A172 (cell line): ENCODE measurements at regions not wholly inside any gene's neighbourhood (a gene's known extent, or its start where the extent isn't known, plus 50 kb on each side); places are given as distances from the start of the nearest gene placed in this dataset.
"Not testable (repeated sequence)": the region's sequence is repeated elsewhere in the genome, so short reads cannot be mapped to it uniquely, and the experiment has no call there.

Experiments
- DNase-seq: peaks from one replicate; pipeline ENCODE4 v3.0.0-alpha.2; 2015; ENCODE audit warnings: low spot score

DNA sequence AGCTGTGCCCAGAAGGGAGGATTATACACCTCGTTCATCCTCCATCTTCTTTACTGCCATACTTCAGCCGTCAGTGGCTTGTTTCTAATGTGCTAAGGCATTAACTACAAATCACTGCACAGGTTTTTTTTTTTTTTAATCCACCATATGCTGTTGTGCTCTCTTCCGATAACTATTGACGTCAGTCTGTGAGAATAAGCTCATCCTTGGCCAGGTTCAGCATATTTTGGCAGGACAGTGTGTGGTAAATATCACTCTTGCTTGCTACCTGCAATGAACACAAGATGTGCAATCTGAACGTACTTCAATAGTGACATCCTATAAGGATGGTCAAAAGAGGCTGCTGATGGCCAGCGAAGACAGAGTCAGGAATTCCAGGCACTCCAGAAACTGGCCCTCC lies 2030.7 kb upstream of the PCDH20 start:
- no peak for DNase-seq

- not testable (repeated sequence) for DNase-seq
These were observed 2028.6 kb upstream of the PCDH20 start for GRCh38 chr13:63444225-63444624.

DNA sequence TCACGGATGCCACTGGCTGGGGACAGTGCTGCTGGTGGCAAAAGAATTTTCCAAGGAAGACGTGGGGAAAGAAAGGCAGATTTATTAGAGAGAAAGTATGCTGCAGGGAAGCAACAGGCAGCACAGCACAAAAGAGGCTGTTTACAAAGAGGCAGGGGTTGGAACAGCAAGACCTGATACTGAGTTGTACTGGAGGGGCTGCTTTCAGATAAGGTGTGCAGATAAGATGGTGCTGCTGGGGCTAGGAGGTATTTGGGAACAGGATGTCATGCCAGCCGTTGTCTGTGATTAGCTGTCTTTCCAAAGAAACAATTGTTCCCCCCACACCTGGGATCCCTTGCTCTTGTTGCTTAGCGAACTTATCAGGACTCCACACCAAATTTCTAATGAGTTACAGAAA lies 2023.3 kb upstream of the PCDH20 start:
- no peak for DNase-seq

DNA sequence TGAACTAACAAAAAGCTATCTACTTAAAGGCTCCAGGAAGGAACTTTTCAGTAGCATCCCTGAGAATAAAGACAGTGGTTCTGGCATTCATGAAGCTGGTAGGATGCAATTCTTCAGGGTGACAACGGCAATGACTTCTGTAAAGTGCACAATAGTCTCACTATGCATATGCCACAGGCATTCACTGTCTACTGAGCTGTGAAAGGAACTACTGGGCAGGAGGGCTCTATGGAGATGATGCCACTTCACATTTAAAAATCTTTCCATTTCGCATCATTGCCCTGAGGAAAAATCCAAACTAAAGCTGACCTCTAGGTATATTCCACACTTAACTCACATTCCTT lies 2020.6 kb upstream of the PCDH20 start:
- DNase-seq, result no peak

DNA sequence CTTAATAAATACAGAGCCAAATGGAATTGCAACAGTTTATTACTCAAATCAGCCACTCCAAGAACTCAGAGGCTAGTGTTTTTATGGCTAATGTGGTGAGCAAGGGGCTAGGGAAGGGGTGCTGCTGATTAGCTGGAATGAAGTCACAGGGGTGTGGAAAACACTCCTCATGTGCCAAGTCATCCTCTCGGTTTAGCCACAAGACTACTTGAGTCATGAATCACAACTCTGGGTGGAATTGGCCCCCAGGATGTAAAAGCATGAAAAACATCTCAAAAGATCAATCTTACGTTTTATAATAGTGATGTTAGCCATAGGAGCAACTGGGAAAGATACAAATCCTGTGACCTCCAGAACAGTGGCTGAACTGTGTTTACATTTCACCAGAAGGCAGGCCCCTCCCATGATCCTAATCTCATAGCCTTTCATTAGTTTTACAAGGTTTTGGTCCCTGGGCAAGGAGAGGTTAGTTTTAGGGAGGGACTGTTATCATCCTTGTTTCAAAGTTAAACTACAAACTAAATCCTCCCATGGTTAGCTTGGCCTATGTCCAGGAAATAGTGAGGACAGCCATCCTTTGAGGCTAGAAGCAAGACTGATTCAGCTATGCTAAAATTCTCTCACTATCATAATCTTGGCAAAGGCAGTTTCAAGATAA lies 2020.1 kb upstream of the PCDH20 start:
- peak; percentile 96 for DNase-seq

DNA sequence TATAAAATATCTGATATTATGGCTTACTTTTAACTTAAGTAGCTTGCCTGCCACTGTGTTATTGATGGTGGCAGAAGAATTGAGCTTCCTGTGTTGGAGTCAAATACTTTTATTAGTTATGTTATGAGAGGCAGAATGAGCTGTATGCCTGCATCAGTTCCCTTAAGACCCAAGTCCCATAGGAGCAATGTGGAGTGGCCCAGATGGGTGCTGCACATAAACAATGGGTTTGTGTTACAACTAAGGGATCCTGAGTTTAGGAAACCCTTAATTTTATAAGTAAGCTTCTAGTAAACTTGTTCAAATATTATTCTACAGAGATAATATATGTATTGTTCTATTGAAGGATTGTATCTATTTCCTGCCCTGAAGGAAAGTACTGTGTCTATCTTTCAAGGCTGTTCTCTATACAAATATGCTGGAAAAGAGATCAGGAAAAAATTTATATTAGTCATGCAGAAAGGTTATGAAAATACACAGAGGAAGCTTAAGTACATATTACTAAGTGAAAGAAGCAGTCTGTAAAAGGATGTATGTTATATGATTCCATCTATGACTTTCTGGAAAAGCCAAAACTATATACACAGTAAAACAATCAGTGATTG lies 2018.0 kb upstream of the PCDH20 start:
- DNase-seq, result no peak

- no peak for DNase-seq
These were observed 2011.5 kb upstream of the PCDH20 start for GRCh38 chr13:63427170-63427569.

DNA sequence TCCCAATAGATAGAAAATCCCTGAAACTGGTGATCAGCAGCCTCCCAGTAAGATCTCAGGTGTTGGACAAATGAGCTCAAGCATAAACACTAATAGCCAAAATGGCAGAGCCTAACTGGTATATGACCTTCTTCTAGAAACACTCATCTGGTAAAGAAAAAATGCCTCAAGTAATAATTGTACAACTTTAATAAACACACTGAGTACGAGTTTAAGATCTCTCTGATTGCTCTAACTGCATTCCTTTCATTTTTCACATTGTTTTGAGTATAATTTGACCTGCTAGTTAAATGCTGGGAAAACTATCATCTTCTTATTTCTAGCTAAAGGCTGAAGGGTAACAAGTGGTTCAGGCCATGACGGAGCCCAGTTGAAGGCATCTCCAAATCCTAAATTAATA lies 2009.5 kb upstream of the PCDH20 start:
- peak; percentile 39 for DNase-seq

DNA sequence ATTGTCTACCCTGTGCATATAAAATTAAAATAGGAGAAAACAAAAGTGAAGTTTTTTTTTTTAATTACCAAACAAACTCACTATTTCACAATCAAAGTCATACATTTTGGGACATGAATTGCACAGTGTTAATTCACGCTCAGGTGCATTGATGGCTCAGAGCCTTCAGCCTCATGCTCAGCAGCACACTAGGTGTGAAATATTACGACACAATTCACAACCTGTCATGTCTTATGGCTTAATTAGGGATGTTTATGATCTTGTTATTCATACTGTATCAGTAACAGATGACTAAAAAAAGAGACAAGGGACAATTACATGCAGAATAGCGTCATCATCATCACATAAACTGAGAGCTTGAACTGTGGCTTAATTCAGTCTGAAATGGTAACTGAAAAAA lies 2005.5 kb upstream of the PCDH20 start:
- no peak for DNase-seq

GRCh38 chr13:63420685-63421084 lies 2005.0 kb upstream of the PCDH20 start:
- DNase-seq, result no peak

DNA sequence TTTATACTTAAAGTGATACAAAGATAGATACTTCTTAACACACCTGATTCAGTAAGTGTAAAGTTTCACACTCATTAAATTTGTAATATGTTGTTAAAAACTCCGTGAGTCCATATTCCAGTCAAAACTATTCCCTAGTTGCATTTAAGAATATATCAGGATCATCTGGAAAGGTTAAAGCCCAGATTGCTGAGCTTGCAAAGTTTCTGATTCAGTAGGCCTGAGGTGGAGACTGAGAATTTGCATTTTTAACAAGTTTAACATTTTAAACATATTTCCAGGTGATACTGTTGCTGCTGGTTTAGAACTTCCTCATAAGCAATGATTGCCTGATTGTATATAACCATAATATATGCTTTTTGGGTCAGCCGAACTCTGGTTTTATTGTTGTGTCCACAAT lies 1998.6 kb upstream of the PCDH20 start:
- DNase-seq, result no peak

GRCh38 chr13:63409791-63410351 lies 1994.2 kb upstream of the PCDH20 start:
- no peak for DNase-seq

- no peak for DNase-seq
These were observed 1992.9 kb upstream of the PCDH20 start for GRCh38 chr13:63408331-63409189.

DNA sequence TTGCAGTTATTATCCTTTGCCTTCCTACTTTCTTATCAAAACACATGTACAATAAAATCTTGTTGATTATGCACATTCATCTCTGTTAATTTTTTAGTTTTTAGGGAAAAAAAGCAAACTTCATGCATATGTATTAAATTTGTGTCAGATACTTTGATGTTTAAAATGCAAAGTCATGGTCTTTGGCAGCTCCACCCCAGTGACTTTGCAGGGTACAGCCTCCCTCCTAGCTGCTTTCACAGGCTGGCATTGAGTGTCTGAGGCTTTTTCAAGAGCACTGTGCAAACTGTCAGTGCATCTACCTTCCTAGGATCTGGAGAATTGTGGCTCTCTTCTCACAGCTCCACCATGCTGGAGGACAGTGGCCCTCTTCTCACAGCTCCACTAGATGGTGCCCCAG lies 1988.1 kb upstream of the PCDH20 start:
- DNase-seq, result no peak

- no peak for DNase-seq
These were observed 1981.1 kb upstream of the PCDH20 start for GRCh38 chr13:63396746-63397145.

- DNase-seq, result no peak
These were observed 1977.5 kb upstream of the PCDH20 start for GRCh38 chr13:63393112-63393511.

GRCh38 chr13:63389756-63390155 lies 1974.1 kb upstream of the PCDH20 start:
- DNase-seq, result no peak

DNA sequence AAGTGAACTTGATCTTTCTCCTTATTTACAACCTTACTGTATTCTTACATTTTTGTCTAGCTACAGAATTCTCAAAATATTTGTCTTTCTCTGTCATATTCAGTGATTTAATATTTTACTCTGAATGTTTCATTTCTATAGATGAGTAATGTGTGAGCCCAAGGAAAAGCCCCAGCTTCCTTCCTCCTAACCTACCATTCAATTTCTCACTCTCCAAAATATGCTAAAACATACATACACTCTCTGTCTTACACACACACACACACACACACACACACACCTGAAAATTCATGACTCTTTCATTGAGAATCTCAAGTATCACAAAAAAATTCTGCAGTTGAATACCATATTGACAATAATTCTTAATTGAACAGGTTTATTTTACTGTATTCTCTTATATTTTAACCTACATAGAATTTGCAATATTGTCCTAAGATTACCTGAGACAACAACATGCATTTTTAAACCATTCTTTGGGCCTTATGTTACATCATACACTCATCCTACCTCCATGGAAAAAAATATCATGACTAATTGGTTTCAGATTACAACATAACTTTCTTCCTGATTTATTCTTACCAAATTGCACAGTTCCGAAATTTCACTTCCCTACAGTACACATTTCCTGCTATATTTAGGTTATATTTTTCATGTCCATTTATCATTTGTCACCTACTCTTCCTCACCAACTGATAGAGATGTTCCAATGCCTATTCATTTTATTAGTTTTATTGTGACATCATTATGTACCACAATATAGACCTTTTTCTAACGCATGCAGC lies 1965.6 kb upstream of the PCDH20 start:
- DNase-seq, result peak; percentile 2

DNA sequence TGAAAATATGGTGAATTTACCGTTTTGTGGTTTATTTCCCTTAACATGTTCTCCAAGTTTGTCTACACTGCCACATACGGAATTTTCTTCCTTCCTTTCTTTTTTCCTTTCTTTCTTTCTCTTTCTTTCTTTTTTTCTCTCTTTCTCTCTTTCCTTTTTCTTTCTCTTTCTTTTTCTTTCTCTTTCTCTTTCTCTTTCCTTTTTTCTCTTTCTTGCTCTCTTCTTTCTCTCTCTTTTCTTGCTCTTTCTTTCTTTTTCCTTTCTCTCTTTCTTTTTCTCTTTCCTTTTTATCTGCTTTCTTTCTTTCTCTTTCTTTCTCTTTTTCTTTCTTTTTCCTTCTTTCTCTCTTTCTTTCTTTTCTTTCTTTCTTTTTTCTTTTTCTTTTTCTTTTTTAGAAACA lies 1962.3 kb upstream of the PCDH20 start:
- no peak for DNase-seq

GRCh38 chr13:63370101-63370500 lies 1954.5 kb upstream of the PCDH20 start:
- no peak for DNase-seq

- DNase-seq, result no peak
These were observed 1952.0 kb upstream of the PCDH20 start for GRCh38 chr13:63367522-63368198.
